ENCODE measurements at regions not wholly inside any gene's neighbourhood (a gene's known extent, or its start where the extent isn't known, plus 50 kb on each side); places are given as distances from the start of the nearest gene placed in this dataset.

DNA sequence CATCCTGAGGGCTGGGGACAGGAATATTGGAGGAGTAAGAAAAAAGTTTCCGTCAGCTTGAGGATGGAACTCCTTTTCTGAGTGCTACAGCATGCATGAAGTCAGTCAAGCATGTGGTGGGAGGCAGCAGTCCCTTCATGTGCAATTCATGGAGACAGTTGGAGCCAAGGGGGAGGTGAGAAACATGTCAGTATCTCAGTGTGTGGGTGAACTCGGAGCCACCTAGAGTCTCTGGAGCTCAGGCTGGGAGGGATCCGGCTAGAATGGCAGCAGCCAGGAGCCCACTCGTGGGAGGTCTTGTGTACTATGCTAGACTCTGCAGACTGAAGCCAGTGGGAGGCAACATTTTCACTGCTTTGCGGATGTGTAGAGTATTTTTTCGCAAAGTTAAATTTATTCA, 60.3 kb downstream of the AVPR1A start:
- no peak for TF ChIP-seq CTCF (conservative IDR thresholded peaks at IDR 0.05; ENCODE audit: low read length)
- no peak for DNase-seq (ENCODE audit: low read depth)
- H3K4me3 ChIP-seq (ENCODE audit: low read length): no peak overlapping the region

DNA sequence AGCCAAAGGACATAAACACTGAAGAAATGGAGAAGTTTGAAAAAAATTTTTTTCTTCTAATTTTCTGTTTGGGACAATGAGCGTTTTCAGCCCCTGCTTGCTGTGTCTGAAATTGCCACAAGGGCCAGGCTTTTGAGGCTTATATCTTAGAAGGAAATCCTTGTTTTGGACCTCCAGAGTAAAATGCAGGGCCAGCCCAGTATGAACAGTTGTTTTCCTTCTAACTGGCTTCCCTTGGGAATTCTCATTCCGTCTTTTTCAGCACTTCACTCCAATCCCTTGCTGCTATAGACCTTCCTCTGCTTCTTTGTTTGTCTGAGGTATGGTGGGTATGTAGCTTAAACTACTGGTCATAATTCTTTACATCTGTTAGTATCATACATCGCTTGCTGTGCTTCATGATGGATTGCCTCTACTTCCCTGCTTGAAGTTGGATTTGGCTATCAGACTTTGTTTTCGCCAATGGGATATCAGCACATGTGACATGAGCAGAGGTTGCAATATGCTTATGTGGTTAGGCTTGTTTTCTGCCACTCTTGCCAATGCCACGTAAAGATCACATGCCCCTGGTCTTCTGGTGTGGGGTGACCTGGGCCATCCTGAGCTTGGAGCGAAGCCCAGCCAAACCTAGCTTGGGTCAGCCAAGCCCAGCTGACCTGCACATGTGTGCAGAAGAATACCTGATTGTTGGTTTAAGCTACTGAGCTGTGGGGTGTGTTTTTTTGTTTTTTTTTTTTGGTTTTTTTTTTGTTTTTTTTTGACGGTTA, 64.7 kb downstream of the AVPR1A start:
- DNase-seq (ENCODE audit: low read depth): no peak
- no peak overlapping the region for H3K4me3 ChIP-seq (ENCODE audit: low read length)
- TF ChIP-seq CTCF (conservative IDR thresholded peaks at IDR 0.05; ENCODE audit: low read length): no peak

DNA sequence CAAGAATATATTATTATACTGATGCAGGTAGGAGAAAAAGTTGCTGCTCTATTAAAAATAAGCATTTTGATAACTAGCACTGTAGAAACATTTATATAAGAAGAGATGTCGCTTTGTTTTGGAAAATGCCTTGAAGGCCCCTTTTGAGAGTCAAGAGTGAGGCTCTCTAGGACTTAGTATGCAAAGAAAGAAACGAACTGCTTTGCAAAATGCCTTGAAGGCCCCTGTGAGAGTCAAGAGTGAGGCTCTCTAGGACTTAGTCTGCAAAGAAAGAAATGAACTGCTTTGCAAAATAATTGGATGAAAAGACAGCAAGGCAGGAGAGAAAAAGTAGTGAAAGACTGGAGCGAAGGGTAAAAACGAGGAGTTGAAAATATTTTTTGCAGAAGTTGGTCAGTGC, 65.9 kb downstream of the AVPR1A start:
- no peak overlapping the region for H3K4me3 ChIP-seq (ENCODE audit: low read length)
- DNase-seq (ENCODE audit: low read depth): no peak
- TF ChIP-seq CTCF (conservative IDR thresholded peaks at IDR 0.05; ENCODE audit: low read length): no peak

GRCh38 chr12:63084501-63084900, 66.5 kb downstream of the AVPR1A start:
- H3K4me3 ChIP-seq (ENCODE audit: low read length): no peak overlapping the region
- DNase-seq (ENCODE audit: low read depth): no peak
- no peak for TF ChIP-seq CTCF (conservative IDR thresholded peaks at IDR 0.05; ENCODE audit: low read length)

DNA sequence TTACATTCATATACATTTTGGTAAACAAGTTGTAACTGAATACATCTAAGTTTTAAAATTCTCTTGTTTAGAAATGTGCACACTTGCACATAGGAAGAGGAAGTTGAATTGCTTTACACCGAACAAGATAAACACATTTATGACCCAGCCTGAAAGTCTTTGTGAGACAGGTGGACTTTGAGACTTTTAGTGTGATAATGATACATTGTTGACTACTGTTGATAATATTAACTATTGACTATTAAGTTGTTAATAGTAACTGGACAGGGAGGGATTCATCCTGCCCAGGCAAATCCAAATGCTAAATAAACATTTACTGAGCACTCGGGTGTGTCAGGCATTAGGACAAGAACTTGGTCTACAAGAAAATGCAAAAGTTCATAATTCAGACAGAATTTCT, 68.0 kb downstream of the AVPR1A start:
- no peak overlapping the region for H3K4me3 ChIP-seq (ENCODE audit: low read length)
- DNase-seq (ENCODE audit: low read depth): no peak
- TF ChIP-seq CTCF (conservative IDR thresholded peaks at IDR 0.05; ENCODE audit: low read length): no peak

- DNase-seq (ENCODE audit: low read depth): no peak
- no peak overlapping the region for H3K4me3 ChIP-seq (ENCODE audit: low read length)
- no peak for TF ChIP-seq CTCF (conservative IDR thresholded peaks at IDR 0.05; ENCODE audit: low read length)
These were observed 71.1 kb downstream of the AVPR1A start for GRCh38 chr12:63079791-63080502.

DNA sequence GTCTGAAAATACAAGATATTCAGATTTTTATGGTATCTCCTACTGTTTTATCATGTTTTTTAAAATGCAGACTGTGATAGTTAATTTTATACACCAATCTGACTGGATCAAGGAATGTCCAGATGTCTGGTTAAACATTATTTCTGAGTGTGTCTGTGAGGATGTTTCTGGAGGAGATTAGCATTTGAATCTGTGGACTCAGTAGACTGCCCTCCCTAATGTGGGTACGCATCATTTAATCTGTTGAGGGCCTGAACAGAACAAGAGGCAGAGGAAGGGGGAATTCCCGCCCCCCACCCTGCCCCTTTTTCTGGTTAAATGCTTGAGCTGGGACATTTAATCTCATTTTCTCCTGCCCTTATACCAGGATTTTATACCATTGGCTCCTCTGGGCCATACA, 72.1 kb downstream of the AVPR1A start:
- H3K4me3 ChIP-seq (ENCODE audit: low read length): no peak overlapping the region
- no peak for TF ChIP-seq CTCF (conservative IDR thresholded peaks at IDR 0.05; ENCODE audit: low read length)
- DNase-seq (ENCODE audit: low read depth): no peak

Data from AG10803 (cell line).